ENCODE measurements at regions not wholly inside any gene's neighbourhood (a gene's known extent, or its start where the extent isn't known, plus 50 kb on each side); places are given as distances from the start of the nearest gene placed in this dataset.

- TF ChIP-seq, protein P1, sequence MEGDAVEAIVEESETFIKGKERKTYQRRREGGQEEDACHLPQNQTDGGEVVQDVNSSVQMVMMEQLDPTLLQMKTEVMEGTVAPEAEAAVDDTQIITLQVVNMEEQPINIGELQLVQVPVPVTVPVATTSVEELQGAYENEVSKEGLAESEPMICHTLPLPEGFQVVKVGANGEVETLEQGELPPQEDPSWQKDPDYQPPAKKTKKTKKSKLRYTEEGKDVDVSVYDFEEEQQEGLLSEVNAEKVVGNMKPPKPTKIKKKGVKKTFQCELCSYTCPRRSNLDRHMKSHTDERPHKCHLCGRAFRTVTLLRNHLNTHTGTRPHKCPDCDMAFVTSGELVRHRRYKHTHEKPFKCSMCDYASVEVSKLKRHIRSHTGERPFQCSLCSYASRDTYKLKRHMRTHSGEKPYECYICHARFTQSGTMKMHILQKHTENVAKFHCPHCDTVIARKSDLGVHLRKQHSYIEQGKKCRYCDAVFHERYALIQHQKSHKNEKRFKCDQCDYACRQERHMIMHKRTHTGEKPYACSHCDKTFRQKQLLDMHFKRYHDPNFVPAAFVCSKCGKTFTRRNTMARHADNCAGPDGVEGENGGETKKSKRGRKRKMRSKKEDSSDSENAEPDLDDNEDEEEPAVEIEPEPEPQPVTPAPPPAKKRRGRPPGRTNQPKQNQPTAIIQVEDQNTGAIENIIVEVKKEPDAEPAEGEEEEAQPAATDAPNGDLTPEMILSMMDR (IDR thresholded peaks at IDR 0.05): no peak
- no peak for TF ChIP-seq POLR2A (IDR thresholded peaks at IDR 0.05)
These were observed 96.4 kb downstream of the FOXL3 start for GRCh38 chr7:386385-386784.

All from thyroid gland (tissue), 4 donors.